Islet precursor cell (in vitro differentiated cells): ENCODE measurements at regions not wholly inside any gene's neighbourhood (a gene's known extent, or its start where the extent isn't known, plus 50 kb on each side); places are given as distances from the start of the nearest gene placed in this dataset.

Source experiments
- DNase-seq: peaks from one replicate; pipeline ENCODE4 v3.0.0-alpha.2; 2018

- DNase-seq: no peak
Measured at GRCh38 chr13:76489274-76489673, 396.9 kb downstream of the KCTD12 start.

- DNase-seq: peak; percentile 59
Measured at GRCh38 chr13:76481738-76482137, 404.5 kb downstream of the KCTD12 start.

DNA sequence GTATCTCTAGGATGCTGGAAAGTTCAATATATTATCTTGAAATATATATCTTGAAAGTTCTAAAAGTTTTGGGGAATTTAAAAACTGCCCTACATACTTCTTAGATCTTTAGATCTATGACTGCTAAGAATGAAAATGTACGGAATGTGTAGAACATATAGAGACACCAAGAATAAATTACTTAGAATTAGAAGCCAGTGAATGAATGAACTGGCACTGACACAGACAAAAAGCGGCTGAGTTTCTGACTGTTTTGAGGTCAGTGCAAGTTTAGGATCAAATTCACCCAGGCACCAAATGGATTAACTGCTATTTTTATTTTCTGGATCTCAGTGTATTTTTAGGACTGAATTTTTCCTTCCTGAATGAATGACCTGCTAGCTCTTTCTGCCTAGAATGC is 411.2 kb downstream of the KCTD12 start:
- DNase-seq: no peak

DNA sequence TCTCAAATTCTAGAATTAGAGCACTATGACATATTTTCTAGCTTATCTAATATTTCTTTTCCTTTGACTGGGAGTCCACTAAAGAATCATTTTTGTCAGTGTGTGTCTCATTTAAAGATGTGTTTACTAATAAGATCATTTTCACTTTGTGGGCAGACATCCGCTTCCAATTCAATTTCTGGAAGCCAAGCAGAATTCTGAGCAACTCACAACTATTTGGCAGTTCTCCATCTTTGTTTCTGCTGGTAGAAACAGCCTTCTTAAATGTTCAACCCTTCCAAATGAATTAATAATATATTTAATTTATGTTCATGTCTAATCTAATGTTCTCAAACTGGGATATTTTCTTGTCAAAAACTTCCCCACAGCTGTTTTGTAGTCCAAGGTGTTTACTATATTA is 411.8 kb downstream of the KCTD12 start:
- DNase-seq: no peak

- peak; percentile 81 for DNase-seq
Measured at GRCh38 chr13:76473552-76474134, 412.6 kb downstream of the KCTD12 start.

DNA sequence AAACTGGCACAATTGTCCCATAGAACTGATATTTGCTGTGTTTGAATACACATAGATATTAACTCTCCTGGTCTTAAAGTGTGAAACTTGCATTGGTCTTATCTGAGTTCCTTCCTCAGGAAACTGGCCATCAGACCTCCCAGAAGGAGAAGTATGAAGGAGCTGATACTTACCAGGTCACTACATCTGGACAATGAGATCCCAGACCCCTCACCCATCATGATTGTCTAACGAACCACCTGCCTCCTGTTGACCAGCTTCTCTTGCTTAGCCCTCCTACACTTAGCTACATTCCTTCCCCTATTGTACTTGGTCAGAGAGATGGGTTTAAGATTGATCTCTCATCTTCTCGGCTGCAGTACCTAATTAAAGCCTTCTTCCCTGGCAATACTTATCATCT is 413.3 kb downstream of the KCTD12 start:
- no peak for DNase-seq

GRCh38 chr13:76471486-76471885 is 414.7 kb downstream of the KCTD12 start:
- no peak for DNase-seq

GRCh38 chr13:76470991-76471390 is 415.2 kb downstream of the KCTD12 start:
- no peak for DNase-seq

DNA sequence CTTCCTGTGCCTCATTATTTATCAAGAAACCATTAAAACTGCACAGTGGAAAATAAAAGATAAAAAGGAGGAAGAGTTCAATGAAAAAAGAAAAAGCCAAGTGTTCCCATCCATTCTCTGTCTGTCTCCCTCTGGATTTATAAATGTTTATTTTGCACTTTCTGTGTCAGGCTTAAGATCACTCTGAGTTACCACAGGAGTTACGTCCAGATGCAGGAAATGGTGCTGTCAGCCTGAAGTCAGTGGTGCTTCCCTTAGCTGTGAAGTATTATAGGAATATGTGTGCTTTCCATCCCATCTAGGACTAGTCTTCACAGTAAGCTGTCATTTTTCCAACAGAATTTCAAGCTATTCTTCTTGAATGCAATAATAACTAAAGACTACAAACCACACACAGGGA is 420.2 kb downstream of the KCTD12 start:
- DNase-seq: no peak

- DNase-seq: no peak
Measured at GRCh38 chr13:76463314-76463713, 422.9 kb downstream of the KCTD12 start.

DNA sequence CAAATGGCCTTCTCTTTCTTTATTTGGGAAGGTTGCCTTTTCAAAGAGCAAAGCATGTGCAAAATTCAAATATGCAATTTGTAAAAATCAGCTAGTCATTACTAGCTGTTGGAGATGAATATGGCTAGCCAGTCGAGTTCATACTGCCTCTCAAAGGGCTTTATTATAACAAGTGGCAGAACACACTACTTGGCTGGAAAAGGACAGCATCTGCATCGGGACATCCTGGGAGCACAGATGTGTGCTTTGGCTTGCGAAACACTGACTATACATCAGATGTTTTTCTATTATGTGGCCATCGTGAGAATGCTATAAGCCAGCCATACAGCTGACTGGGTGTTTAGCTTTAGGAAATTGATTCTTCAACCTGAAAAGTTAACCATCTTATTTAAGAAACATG is 424.2 kb downstream of the KCTD12 start:
- no peak for DNase-seq

DNA sequence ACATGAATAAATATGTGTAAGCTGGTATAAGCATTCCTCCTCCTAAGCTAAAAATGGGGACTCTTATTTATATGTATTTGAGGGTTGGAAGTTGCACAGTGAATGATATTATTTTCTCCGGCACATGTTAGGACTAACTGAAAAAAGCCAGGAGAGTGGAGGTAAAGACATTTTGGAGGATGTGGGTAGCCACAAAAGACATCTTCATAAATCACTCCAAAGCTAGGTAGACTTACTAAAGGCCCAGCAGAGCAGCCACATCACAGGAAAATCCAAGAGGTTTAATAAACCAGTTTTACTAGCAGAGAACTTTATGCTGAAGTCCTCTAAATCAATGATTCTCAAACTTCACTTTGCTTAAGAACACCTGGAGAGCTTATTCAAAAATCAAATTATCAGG is 424.7 kb downstream of the KCTD12 start:
- no peak for DNase-seq

DNA sequence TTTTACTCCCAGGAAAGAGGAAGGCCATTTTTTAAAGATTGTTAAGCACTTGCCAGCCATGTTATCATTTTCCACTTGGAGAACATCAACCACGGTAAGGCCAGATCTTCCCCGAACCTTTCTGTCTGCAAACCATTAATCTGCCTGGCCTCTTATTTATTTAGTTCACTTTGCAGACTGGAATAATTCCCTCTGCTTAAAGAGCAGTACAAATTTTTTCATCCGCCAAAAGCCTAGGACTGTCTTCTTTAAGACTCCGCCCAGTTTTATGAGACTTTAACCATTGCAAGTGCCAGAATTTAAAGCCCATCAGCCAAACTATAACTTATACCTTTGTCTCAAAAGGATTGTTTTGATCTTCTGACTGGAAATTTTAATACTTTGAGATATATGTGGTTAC is 426.3 kb downstream of the KCTD12 start:
- DNase-seq: no peak

GRCh38 chr13:76455960-76456359 is 430.2 kb downstream of the KCTD12 start:
- no peak for DNase-seq

DNA sequence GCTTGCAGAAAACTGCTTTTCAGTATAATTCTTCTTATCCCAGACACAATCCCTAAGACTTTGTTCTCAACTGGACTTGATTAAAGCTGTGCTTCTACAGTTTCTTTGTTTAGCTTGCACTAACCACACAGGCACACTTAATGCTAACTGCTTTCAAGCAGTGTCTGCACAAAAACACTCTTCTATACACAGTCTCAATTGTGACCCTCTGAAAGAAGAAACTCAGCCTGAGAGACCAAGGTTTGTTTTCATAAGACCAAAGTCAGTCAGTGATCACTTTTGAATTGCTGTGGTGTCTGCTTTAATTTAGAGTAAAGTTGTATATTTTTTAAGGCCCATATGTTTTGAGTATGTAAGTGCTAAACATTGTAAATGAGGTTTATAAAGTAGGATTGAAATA is 431.2 kb downstream of the KCTD12 start:
- no peak for DNase-seq

DNA sequence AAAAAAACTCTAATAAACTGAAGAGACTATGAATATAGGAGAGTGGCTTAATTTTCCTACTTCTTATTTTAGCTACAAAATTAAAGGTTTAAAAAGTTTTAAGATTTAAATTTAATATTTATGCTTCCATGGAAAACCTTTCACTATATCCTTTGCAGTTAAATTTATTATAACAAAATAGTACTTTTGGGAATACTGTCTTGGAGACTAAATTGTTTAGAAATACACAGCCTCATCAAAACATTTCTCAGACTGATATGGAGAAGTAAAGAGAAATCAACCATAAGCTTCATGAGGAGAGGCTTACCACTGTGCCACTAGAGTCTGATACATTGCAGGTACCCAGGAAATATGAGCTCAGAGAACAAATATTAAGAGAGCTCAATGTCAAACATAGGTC is 436.5 kb downstream of the KCTD12 start:
- DNase-seq: no peak

GRCh38 chr13:76446191-76446590 is 440.0 kb downstream of the KCTD12 start:
- DNase-seq: no peak

DNA sequence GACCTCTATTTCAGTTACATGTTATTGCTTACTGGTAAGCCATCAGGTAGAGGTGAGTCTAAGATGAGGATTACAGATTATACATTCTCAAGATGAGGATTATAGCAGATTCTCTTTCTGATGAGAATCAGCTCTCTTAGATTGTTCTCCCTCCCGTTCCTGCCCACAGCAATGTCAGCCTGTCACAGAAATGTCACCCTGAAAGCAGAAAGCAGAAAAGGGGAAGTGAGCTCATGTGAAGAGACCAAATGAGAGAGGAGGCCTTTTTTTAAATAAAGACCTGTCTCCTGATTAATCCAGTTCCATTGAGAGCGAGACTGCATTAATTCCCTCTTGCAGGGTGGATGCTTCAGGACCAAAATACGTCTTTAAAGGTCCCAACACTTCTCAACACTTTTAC is 445.6 kb downstream of the KCTD12 start:
- no peak for DNase-seq

GRCh38 chr13:76439546-76439945 is 446.7 kb downstream of the KCTD12 start:
- no peak for DNase-seq

- DNase-seq: no peak
Measured at GRCh38 chr13:76438050-76438449, 448.2 kb downstream of the KCTD12 start.

GRCh38 chr13:76425935-76426334 is 460.3 kb downstream of the KCTD12 start:
- DNase-seq: no peak

DNA sequence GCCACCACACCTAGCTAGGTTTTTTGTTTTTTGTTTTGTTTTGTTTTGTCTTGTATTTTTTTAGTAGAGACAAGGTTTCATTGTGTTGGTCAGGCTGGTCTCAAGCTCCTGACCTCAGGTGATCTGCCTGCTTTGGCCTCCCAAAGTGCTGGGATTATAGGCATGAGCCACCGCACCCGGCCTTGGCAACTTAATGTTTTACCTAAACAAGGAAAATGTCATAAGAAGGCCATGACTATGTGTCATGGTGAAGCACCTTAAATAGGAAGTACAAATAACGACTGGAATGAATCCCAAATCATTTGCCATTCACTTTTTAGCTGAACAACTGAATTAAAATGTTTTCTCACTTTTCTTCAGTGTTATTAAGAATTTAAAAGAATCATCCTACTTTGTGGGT is 465.2 kb downstream of the KCTD12 start:
- DNase-seq: no peak

- no peak for DNase-seq
Measured at GRCh38 chr13:76418404-76418803, 467.8 kb downstream of the KCTD12 start.

DNA sequence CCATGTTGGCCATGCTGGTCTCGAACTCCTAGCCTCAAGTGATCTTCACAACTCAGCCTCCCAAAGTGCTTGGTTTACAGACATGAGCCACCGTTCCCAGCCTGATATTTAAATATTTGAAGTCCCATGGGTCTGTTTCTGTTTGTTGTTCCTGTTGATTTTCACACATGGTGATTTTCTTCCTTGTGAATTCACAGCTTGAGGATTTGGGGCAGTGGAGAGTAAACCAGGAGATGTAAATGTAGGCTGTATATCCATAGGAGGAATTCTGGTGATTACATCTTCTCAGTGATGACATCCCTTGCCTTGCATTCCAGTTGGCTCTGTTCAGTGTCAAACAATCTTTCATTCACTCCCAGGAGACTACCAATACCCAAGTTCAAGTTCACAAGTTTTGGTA is 471.9 kb downstream of the KCTD12 start:
- peak; percentile 54 for DNase-seq

DNA sequence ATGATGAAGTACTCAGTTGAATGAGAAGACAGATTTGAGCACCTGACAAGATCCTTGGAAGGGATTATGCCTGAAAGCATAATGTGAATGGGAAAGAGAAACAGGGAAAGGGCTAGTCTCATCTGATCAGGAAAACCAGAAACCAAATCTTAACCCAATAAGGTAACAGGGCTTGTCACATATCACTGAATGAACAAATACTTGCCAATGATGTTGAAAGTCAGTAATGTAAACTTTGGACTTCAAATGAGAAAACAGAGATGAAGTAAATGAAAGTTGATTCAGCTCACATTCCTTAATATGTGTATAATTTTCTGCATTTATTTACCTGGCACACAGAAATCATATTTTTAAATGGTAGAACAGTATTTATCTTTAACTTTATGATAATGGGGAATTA is 480.0 kb downstream of the KCTD12 start:
- DNase-seq: no peak

- no peak for DNase-seq
Measured at GRCh38 chr13:76398425-76398824, 487.8 kb downstream of the KCTD12 start.
